Endothelial cell of hepatic sinusoid (primary cell): ENCODE measurements at regions not wholly inside any gene's neighbourhood (a gene's known extent, or its start where the extent isn't known, plus 50 kb on each side); places are given as distances from the start of the nearest gene placed in this dataset.
"Not testable (repeated sequence)": the region's sequence is repeated elsewhere in the genome, so short reads cannot be mapped to it uniquely, and the experiment has no call there.

Experiments
- in situ Hi-C: cut with HindIII; loops from 2 replicates; pipeline ENCODE4 v1.10.0; 2017; ENCODE audit warnings: low sequenced_read_pairs

DNA sequence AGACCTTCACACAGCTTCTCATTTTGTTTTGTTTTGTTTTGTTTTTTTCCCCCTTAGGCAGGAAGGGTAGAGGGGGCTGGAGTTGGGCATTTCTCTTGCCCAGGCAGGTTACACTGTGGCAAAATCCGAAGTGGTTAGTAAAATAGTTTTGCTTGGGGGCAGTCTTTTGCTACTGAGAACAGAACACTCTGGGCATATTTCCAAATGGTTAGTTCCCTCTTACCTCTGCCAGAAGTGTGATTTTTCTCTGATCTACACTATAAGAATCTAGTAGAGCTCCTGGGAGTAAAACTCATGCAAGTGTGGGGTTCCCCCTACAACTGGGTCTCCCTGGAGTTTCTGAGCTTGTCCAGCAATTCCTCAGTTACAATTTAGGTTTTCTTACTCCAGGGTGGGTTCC, 61.7 kb downstream of the NPS start:
- in situ Hi-C loops, result no loop called here

DNA sequence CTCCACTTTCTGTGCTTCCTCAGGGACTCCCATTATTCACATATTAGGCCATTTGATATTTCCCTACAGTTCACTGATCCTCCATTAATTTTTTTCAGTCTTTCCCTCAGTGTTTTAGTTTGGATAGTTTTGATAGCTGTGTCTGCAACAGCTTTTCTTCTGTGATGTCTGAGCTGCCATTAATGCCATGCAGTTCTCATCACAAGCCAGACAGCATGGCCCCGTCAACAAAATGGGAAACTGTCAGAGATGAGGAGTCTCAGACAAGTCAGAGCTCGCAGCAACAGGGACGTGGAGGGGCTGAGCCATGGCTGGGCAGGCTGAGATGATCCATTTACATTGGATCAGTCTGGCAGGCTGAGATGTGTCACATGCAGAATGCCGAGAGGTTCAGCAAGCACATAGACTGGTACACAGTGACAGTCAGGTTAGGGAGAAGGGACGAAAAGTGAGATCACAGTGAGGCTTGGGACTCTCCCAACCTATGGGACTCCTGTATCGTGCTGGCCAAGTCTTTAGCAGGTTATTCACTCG, 65.4 kb downstream of the NPS start:
- in situ Hi-C loops, result loop anchor here (5.0 kb wide), 1 partner anchor 73 kb away; no protein-coding TSS in a partner anchor

DNA sequence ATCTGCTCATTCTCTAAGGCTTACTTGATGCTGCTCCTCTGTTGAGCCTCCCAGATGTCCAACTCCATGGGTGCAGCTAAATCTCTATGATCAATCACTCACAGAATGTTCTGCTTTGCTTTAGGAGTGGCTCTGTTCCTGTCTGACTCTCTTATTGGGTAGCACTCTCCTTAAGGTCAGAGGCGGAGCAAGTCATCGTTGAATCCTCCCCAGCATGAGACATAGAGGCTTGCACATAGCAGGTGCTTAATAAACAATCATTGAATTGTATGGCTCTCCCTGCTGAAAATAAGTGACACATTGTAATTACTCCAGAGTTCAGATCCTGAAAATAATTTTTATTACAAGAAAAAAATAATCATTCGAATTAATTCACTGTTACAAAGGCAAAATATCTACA, 69.7 kb downstream of the NPS start:
- in situ Hi-C loops, result loop anchor here (5.0 kb wide), 1 partner anchor 69 kb away; no protein-coding TSS in a partner anchor

DNA sequence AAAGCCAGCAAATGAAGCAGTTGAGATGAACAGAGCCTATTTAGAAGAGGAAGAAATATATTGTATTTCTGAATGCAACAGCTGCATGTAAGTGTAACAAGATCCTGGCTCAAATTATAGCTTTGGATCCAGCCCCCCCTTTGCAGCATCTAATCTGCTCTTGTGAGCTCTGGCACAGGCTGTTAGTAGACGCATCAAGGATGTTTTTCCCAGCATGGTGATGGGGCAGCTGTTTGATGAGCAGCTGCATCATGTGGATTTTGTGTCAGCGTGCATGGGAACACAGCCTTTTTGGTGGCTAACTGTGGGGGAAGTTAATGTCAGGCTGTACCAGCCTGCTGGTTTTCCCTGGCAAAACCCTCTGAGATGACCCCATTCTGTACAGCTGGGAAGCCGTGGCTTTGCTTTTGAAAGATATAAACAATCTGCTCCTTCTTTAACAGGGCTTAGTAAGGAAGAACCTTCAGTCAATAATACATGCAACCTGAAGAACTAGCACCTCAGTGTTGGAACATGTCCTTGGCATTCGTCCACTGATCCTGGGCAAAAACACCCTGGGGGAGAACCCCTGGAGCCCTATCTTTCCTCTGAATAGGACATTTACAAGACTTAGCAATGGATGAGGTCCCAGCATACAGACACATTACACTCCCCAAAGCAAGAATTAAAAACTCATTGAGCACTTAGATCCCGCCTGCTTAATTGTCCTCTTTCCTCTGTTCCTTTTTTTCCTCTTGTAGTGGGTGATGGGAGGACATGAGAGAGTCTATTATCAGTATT, 70.6 kb downstream of the NPS start:
- in situ Hi-C loops, result loop anchor here (5.0 kb wide), 1 partner anchor 68 kb away; no protein-coding TSS in a partner anchor

DNA sequence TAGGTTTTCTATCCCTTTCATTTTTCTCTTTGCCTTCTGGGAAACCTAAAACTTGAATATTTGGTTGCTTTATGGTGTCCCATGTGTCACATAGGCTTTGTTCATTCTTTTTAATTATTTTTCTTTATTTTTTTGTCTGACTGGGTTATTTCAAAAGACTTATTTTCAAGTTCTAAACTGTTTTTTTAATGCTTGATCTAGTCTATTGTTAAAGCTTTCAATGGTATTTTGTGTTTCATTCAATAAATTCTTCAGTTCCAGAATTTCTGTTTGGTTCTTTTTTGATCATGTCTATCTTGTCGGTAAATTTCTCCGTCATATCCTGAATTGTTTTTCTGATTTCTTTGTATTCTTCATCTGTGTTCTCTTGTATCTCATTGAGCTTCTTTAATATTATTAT, 86.8 kb downstream of the NPS start:
- in situ Hi-C loops, result no loop called here

DNA sequence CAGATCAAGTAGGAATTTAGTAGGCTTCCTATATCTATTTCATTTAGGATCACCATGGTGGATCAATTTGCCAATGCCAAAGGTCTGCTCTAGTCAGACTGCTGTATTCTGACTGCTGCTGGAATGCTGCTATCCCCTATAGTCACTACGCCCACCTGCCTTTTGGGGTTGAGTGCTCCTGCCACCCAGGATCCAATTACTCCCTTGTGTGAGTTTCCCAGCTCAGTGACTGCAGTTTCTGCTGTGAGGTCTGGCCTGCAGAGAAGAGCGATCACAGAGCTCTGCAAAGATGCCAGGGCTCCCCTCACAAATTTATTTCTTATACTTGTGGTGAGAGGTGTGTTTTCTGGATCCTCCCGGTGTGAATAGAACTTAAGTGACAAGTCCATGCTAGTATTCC, 88.1 kb upstream of the FOXI2 start:
- in situ Hi-C loops, result no loop called here

DNA sequence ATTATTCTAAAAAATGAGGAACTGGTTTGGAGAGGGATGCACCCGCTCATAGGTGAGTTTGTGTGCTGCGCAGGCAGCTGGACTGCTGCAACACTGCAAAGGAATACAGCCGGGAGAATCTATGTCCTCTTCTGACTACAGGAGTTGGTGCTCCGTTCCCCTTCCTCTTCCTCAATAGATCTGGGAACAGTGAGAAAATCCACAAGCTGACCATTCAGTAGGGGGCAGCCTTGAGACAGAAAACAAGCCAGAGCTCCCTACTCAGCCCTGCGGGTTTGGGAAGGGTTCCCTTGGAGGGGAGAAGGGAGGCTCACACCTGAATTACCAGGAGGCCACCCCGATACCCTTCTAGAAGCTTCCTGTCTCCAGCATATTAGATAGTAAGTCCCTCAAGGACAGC, 87.3 kb upstream of the FOXI2 start:
- in situ Hi-C loops, result no loop called here

DNA sequence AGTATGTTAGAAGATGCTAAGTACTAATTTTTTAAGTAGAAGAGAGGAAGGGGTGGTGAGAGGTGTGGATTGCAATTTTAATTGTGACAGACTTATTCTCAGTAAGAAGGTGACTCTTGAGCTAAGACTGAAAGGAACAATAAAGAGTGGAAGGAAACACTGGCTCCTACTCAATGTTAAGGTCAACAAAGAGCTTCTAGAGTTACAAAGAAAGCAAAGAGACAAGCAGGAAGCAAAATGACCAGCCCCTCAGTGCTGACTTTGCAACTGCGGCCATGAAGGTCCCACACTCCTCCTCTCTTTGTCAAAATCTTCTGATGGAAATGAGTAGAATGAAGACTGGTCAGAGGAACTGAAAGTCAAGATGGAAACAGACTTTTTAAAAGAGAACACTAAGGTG, 79.9 kb upstream of the FOXI2 start:
- in situ Hi-C loops, result loop anchor here (5.0 kb wide), 1 partner anchor 105 kb away; no protein-coding TSS in a partner anchor

DNA sequence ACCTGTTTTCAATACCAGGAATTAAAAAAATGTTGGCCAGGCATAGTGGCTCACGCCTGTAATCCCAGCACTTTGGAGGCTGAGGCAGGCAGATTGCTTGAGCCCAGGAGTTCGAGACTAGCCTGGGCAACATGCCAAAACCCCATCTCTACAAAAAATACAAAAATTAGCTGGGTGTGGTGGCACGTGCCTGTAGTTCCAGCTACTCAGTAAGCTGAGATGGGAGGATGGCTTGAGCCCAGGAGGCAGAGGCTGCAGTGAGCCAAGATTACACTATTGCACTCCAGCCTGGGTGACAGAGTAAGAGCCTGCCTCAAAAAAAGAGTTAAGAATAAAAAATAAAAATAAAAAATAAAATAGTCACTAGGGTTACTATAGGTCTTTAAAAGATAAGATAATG, 60.6 kb upstream of the FOXI2 start:
- in situ Hi-C loops, result not testable (repeated sequence)

DNA sequence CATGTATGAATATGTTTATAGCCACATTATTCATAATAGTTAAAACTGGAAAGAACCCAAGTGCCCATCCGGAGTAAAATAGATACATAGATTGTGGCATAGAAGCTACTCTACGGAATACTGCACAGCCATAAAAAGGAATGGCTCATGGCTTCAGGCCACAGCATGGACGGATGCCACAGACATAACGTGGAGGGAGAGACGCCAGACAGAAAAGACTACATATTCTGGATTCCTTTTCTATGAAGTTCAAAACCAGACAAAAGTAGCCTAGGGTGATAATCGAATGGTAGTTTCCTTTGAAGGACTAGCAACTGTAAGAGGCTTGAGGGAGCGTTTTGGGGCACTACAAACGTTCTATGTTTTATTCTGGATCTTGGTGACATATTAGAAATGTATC, 58.9 kb upstream of the FOXI2 start:
- in situ Hi-C loops, result no loop called here

DNA sequence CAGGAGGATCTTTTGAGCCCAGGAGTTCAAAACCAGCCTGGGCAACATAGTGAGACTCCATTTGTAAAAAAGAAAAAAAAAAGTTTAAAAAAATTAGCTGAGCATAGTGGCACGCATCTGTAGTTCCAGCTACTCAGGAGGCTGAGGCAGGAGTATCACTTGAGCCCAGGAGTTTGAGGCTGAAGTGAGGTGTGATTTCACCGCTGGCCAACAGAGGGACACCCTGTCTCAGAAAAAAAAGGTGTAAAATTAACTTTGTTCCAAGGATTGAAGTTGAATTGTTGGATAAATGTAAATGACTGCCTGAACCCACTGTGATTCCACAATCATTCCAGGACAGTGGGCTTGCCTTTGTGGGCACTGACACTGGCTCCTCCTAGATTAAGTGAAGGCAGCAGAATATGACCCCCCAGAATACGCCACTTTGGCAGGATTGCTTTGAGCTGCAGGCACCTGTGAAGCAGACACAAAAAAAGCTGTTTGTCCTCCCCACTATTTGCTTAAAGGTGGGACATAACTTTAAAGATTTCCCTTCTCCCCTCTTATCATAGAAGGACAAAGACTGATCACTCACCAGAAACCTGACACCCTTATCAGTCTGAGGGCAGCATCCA, 57.2 kb upstream of the FOXI2 start:
- in situ Hi-C loops, result no loop called here
